ENCODE measurements at regions not wholly inside any gene's neighbourhood (a gene's known extent, or its start where the extent isn't known, plus 50 kb on each side); places are given as distances from the start of the nearest gene placed in this dataset.

DNA sequence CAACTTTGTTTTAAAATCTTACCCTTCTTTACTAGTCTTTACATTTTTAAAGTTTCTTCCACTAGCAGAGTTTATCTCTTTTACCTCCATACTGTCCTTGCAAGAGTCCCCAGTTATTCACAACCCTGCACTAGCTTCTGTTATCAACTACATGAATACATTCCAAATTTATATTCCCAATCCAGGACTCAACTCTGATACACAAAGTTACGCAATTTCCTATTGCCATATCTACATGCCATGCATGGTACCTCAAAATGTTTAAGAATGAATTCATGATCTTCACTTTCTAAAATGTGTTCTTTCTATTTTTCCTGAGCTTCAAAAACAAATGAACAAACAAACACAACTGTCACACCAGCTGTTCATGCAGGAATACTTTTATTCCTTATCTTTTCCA, 668.7 kb downstream of the CDH18 start:
- no peak overlapping the region for H3K4me3 ChIP-seq (ENCODE audit: low read depth, low read length)
- TF ChIP-seq, protein P1, sequence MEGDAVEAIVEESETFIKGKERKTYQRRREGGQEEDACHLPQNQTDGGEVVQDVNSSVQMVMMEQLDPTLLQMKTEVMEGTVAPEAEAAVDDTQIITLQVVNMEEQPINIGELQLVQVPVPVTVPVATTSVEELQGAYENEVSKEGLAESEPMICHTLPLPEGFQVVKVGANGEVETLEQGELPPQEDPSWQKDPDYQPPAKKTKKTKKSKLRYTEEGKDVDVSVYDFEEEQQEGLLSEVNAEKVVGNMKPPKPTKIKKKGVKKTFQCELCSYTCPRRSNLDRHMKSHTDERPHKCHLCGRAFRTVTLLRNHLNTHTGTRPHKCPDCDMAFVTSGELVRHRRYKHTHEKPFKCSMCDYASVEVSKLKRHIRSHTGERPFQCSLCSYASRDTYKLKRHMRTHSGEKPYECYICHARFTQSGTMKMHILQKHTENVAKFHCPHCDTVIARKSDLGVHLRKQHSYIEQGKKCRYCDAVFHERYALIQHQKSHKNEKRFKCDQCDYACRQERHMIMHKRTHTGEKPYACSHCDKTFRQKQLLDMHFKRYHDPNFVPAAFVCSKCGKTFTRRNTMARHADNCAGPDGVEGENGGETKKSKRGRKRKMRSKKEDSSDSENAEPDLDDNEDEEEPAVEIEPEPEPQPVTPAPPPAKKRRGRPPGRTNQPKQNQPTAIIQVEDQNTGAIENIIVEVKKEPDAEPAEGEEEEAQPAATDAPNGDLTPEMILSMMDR (IDR thresholded peaks at IDR 0.05; ENCODE audit: borderline replicate concordance, insufficient read depth, low read depth, low read length) = no peak

DNA sequence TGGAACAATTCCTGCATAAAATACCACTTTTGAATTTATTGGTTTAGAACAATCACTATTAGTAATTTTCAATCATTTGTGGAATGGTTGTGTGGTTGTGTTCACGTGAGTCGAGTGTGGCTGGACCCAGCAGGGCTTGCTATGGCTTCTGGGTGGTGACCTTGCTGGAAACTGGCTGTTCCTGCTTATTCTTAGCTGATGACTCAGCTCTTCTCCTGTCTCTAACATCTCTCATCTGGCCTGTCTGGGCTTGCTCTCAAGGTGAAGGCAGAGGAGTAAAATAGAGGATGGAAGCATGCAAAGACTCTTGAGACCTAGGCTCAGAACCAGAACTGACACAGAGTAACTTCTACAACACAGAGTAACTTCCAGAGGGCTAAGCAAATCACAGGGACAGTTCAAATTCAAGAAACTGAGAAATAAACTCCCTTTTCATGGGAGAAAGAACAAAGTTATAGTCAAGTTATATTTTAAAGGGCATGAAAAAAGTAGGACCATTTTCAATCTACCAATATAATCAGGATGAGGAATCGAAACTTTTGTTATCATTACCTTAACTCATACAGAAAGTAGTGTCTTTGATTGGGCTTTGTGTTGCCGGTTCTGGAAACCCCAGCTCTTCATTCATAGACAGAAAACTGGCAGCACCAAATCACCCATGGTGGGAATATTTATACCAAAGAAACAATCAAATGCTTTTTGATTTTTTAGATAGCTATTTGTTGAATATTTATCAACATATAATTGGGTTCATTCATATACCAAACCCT, 665.1 kb downstream of the CDH18 start:
- TF ChIP-seq, protein P1 (IDR thresholded peaks at IDR 0.05; ENCODE audit: borderline replicate concordance, insufficient read depth, low read depth, low read length) = no peak
- H3K4me3 ChIP-seq (ENCODE audit: low read depth, low read length) = no peak overlapping the region

DNA sequence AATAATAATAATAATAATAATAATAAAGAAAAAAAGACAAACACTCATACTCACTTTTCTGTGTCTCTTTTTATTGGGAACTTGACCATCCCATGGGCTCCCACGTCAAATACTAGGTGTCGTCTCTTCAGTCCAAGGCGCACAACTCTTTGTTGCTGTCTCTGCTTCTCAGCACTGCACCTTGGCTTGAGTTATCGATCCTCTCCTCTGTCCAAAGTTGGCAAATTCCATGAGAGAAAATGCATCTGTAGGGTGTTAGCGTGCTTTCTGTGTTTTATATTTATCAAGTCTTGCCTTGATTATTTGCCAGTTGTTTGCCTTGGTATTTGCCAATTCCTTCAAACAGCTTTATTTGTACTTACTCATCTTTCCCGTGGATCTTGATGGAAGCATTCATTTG, 653.7 kb downstream of the CDH18 start:
- TF ChIP-seq, protein P1 (IDR thresholded peaks at IDR 0.05; ENCODE audit: borderline replicate concordance, insufficient read depth, low read depth, low read length) = no peak
- H3K4me3 ChIP-seq (ENCODE audit: low read depth, low read length) = no peak overlapping the region

DNA sequence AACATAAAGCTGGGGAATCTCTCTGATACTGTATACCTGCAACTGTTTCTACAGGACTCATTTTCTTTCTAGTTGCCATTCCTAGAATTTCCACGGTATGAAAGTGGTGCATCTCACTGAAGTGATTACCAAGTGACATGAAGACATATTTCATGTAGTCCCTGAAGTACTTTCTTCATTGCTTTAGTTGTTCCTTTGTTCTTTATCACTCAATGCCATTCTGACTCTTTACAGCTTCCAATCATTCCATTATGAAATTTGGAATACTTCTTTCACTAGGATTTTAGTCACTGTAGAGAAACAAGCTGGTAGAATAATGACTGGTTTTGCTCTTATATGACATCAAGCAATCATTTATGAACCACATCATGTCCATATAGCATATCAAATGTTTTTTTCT, 645.1 kb downstream of the CDH18 start:
- TF ChIP-seq, protein P1 (IDR thresholded peaks at IDR 0.05; ENCODE audit: borderline replicate concordance, insufficient read depth, low read depth, low read length) = no peak

DNA sequence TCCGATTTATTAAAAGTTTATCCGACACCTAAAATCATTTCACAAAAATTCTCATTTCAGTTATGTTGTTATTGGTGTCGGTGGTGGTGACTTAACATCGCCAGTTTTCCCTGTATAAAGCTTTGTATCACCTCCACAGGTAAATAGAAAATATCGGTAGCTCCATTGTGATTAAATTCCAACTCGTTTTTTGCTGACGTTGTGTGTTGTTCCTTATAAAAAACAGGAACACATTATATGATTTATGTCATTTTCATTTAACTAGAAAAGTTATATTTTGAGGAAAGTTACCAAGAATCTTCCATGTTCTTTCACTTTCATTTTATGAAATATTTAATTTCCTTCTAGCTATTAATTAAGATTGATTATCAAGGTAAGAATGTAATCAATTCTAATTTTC, 635.9 kb downstream of the CDH18 start:
- TF ChIP-seq, protein P1 (IDR thresholded peaks at IDR 0.05; ENCODE audit: borderline replicate concordance, insufficient read depth, low read depth, low read length) = no peak
- no peak overlapping the region for H3K4me3 ChIP-seq (ENCODE audit: low read depth, low read length)

More for the DNA sequence above, 645.1 kb downstream of the CDH18 start:
- H3K4me3 ChIP-seq (ENCODE audit: low read depth, low read length) = no peak overlapping the region

DNA sequence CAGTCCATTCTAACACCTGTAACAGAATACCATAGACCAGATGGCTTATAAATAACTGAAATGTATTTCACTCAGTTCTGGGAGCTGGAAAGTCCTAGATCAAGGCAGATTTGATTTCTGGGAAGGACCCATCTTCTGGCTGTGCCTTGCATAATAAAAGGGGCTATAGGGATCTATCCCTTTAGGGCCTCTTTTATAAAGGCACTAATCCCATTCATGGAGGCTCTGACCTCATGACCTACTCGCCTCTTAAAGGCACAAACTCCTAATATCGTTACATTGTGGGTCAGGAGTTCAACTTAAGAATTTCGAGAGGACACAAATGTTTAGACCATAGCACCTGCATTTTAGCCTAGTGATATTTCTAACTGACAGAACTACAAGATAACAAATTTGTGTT, 619.0 kb downstream of the CDH18 start:
- H3K4me3 ChIP-seq (ENCODE audit: low read depth, low read length) = no peak overlapping the region
- TF ChIP-seq, protein P1 (IDR thresholded peaks at IDR 0.05; ENCODE audit: borderline replicate concordance, insufficient read depth, low read depth, low read length) = no peak

DNA sequence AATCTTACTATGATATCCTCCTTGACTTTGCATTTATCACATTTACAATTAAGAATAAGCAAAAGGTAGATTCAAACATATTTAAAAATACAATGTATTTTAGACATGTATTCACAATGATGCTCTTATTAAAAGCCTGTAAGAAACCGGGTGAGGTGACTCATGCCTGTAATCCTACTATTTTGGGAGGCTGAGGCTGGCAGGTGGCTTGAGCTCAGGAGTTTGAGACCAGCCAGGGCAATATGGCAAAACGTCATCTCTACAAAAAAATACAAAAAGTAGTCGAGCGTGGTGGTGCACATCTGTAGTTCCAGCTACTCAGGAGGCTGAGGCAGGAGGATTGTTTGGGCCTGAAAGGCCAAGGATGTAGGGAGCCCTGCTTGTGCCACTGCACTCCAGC, 618.4 kb downstream of the CDH18 start:
- TF ChIP-seq, protein P1 (IDR thresholded peaks at IDR 0.05; ENCODE audit: borderline replicate concordance, insufficient read depth, low read depth, low read length) = no peak
- no peak overlapping the region for H3K4me3 ChIP-seq (ENCODE audit: low read depth, low read length)

Measured in GM12875 (cell line).